ENCODE measurements at regions not wholly inside any gene's neighbourhood (a gene's known extent, or its start where the extent isn't known, plus 50 kb on each side); places are given as distances from the start of the nearest gene placed in this dataset.

GRCh38 chr12:25025260-25025659 is 76.4 kb upstream of the BCAT1 start:
- no peak for TF ChIP-seq INSM2 (tag by site-specific recombination; IDR thresholded peaks at IDR 0.05)
- no peak for TF ChIP-seq CTCF (tag by site-specific recombination; IDR thresholded peaks at IDR 0.05)
- no peak for TF ChIP-seq ZNF596 (tag by site-specific recombination; IDR thresholded peaks at IDR 0.05)
- no peak for TF ChIP-seq ZNF19 (tag by site-specific recombination; IDR thresholded peaks at IDR 0.05; ENCODE audit: low read depth)
- TF ChIP-seq KLF17 (tag by site-specific recombination; IDR thresholded peaks at IDR 0.05) = no peak
- no peak for TF ChIP-seq ZNF701 (tag by site-specific recombination; IDR thresholded peaks at IDR 0.05)
- TF ChIP-seq ZBTB1 (tag by site-specific recombination; IDR thresholded peaks at IDR 0.05) = no peak
- TF ChIP-seq ZBTB20 (tag by site-specific recombination; IDR thresholded peaks at IDR 0.05) = no peak
- TF ChIP-seq ZBTB21 (tag by site-specific recombination; IDR thresholded peaks at IDR 0.05) = no peak
- no peak for TF ChIP-seq SP2 (tag by site-specific recombination; IDR thresholded peaks at IDR 0.05)
- TF ChIP-seq ZNF792 (tag by site-specific recombination; IDR thresholded peaks at IDR 0.05) = no peak

Data from HEK293 (cell line).